Muscle of arm (tissue), 1 donor: ENCODE measurements at regions not wholly inside any gene's neighbourhood (a gene's known extent, or its start where the extent isn't known, plus 50 kb on each side); places are given as distances from the start of the nearest gene placed in this dataset.
A peak's percentile ranks its signal among the peaks of the same experiment; 100 is the strongest.
"Not testable (repeated sequence)": the region's sequence is repeated elsewhere in the genome, so short reads cannot be mapped to it uniquely, and the experiment has no call there.

Experiments used
- DNase-seq: peaks from one replicate; pipeline ENCODE4 v3.0.0-alpha.2; 2013

GRCh38 chr19:31528261-31528660 is 179.0 kb upstream of the TSHZ3 start:
- no peak for DNase-seq

DNA sequence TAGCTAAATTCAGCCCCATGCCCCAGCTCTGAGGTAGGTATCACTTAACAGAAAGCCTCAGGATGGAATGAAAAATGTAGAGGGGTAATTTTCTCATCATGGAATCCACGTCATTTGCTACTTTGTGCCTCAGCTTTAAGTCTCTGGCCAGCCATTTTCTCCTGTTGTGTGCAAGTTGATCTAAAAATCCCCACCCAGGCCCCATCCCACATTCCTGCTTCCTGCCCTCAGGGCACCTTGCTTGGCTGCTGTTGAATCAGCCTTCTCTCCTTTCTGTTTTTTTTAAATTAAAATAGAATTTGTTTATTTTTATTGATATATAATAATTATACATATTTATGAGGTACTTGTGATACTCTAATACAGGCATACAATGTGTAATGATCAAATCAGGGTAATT is 179.9 kb upstream of the TSHZ3 start:
- no peak for DNase-seq

DNA sequence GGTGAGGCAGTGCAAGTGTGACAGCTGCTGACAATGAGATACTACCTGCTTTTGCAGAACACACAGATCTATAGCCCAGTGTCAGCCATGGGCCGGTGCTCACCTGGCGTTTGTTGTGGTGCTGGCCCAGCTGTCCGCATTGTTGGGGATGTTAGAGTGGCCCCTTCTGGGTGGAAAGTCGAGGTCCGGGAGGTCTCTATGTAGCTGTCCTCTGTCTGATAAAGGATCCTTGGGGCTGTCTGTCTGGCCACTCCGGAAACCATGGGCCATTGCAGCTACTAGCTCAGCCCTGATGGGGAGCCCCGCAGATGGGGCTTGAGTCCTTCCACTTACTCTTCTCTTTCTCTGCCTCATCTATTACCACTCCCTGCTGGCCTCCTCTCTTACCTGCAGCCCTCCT is 181.5 kb upstream of the TSHZ3 start:
- DNase-seq: no peak

DNA sequence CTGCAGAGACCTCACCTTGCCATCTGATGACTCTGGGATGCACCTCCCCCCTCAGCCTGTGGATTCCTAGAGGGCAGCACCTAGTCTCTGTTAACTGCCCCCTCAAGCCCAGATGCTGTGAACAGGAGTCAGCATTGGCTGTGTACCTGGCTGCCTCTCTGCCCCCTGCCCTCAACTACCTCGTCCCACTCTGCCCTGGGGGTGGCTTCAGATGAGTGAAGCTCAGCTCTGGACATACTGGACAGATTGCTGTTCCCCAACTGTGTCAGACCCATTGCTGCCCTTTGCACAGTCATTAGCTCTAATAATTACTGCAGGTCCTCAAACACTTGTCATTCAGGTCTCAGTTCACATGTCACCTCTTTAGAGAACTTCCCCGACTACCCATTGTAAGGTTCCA is 182.1 kb upstream of the TSHZ3 start:
- DNase-seq: no peak

DNA sequence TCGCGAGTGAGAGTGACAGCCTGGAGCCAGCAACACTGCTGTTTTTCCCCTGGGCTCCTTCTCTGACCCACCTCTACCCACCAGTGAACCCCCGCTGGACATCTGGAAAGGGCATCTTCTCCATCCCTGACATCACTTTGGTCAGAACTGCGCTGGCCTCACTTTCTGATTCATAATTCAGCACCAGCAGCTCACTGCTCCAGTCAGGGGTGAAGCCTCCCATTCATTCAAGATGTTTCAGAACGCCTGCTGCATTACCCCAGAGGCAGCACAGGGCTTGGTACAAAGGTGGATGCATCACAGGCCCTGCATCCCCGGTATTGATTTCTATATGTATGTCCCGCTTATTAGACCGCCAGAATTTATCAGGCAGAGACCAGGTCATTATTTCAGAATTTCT is 182.8 kb upstream of the TSHZ3 start:
- DNase-seq: no peak

GRCh38 chr19:31533114-31533513 is 183.9 kb upstream of the TSHZ3 start:
- DNase-seq: no peak

- no peak for DNase-seq
These were observed 185.0 kb upstream of the TSHZ3 start for GRCh38 chr19:31534231-31534630.

- no peak for DNase-seq
These were observed 185.8 kb upstream of the TSHZ3 start for GRCh38 chr19:31534786-31535657.

- no peak for DNase-seq
These were observed 186.6 kb upstream of the TSHZ3 start for GRCh38 chr19:31535691-31536460.

- no peak for DNase-seq
These were observed 187.9 kb upstream of the TSHZ3 start for GRCh38 chr19:31537136-31537535.

DNA sequence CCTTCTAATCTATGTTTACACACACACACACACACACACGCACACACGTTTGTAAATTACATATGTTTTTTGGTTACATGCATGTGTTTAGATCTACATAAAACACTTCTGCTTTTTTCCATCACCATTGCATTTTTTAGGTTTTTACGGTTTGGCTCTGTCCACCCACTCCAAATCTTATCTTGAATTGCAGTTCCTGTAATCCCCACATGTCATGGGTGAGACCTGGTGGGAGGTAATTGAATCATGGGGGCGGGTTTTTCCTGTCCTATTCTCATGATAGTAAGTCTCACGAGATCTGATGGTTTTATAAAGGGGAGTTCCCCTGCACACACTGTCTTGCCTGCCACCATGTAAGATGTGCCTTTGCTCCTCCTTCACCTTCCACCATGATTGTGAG is 188.7 kb upstream of the TSHZ3 start:
- DNase-seq: not testable (repeated sequence)

- DNase-seq: no peak
These were observed 189.6 kb upstream of the TSHZ3 start for GRCh38 chr19:31538879-31539278.

GRCh38 chr19:31539386-31539785 is 190.2 kb upstream of the TSHZ3 start:
- no peak for DNase-seq

DNA sequence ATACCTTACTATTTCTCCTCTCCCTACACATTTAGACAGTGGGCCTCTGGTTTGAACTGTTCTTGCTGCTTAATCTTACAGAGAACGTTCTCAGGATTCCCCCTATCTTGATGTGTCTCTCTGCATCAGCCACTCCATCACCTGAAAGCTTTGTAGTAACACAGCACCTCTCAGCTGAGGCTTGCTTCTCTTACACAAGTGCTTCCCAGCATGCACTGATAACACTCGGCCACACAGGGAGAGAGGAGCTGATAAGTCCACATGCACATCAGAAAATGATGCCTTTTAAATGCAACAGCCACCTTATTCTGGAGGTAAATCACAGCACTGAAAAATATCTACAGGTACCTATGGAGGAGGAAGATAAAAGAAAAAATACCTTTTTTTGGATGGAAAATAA is 192.2 kb upstream of the TSHZ3 start:
- no peak for DNase-seq

DNA sequence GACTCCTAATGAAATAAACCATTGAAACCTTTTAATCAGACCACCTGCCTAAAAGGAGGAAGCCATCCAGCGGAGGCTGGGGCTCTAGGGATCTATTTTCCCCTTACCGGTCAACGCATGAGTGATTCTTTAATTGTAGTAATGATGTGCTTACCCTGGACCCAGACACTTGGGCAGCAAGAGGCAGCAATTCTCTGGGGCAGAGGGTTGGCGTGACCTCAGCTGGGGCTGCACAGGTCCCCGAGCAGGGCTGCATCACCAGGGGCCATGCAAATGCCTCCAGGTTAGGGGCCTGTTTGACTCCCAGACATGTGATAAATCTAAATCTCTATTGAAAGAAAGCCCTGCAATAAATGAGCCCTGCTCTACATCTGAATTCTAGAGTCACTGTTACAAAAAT is 194.2 kb upstream of the TSHZ3 start:
- DNase-seq: no peak

DNA sequence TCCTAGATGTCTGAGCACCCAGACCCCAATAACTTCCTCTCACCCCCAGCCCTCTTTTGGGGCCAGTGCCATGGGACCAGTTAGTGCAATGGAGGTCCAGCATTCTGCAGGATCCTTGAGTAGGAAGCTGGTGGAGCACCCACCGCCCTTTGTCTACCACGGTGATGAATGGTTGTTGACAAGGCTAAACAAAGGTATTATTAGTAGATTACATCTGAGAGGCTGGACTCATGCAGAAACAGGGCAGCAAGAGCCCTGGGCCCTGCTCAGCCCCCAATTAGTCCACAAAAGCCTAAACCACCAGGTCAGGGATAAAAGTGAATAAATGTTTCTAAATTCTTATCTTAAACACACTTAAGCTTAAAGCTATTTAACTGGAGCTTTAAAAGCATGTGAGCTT is 196.5 kb upstream of the TSHZ3 start:
- no peak for DNase-seq

DNA sequence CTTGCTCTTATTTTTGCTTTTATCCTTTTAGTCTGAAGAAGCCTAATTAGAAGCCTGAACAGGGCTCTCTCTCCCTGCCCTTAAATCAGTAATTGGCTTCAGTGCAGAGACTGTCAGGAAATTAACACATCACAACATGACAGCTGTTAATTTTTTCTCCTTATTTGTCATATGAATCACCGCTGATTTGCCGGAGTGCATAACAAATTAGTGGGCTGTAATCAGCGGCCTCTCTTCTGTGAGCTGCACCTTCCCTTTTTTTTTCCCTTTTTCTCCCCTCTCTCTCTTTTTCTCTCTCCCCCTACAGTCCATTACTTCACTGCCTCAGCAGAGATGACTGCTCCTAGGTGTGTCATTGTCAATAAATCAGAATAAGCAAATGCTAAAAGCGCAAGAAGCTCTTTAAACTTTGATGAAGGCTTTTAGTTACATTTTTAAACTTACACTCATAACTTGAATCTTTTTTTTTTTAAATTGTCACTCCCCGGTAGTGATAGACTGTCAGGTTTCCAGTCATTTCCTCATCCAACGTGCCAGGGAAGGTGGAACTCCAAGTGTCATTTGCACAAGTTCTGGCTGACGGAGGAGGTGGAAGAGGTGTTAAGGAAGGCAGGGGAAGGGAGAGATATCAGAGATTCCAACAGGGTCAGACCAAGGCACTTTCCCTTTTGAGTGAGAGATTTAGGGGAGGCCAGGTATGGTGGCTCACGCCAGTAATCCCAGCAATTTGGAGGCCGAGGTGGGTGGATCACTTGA is 197.1 kb upstream of the TSHZ3 start:
- DNase-seq: no peak

- no peak for DNase-seq
These were observed 199.7 kb upstream of the TSHZ3 start for GRCh38 chr19:31548941-31549340.

- DNase-seq: no peak
These were observed 204.0 kb upstream of the TSHZ3 start for GRCh38 chr19:31553112-31553845.

- DNase-seq: peak; percentile 24
These were observed 204.6 kb upstream of the TSHZ3 start for GRCh38 chr19:31553846-31554215.

- no peak for DNase-seq
These were observed 205.1 kb upstream of the TSHZ3 start for GRCh38 chr19:31554360-31554759.
